PC-9 (cell line): ENCODE measurements at regions not wholly inside any gene's neighbourhood (a gene's known extent, or its start where the extent isn't known, plus 50 kb on each side); places are given as distances from the start of the nearest gene placed in this dataset.

Source experiments
- BruUV-seq: library from RNA; stranded (reverse); fragments of 400-500 nt; replicated peaks from 2 replicates; lab custom pipeline; 2021; lab: Mats Ljungman, UMichigan
- CTCF ChIA-PET: fragments of 300-600 bp; sonication (Branson Sonifier 250); formaldehyde crosslinking; loops from one replicate; lab custom pipeline; 2022; ENCODE audit warnings: antibody characterized with exemption; lab: Charles Lee
- POLR2A ChIA-PET: fragments of 300-600 bp; sonication (Branson Sonifier 250); formaldehyde crosslinking; loops from one replicate; lab custom pipeline; 2022; ENCODE audit warnings: antibody characterized with exemption; ENCODE audit not compliant: unreplicated experiment; lab: Charles Lee
- DNase-seq, 2 experiments: peaks; one replicate each; pipeline versions ENCODE4 v3.0.0 to v3.0.0-alpha.2; 2015 to 2022; ENCODE audit warnings: mixed read lengths in 1 of 2
- H2AFZ ChIP-seq: fragments of 200-600 bp; sonication (generic); 2 replicates; pipeline ENCODE4 v1.8.1; 2017; ENCODE audit warnings: antibody characterized with exemption
- H3F3A ChIP-seq: fragments of 200-600 bp; sonication (generic); 2 replicates; pipeline ENCODE4 v1.8.1; 2017; ENCODE audit warnings: antibody characterized with exemption, mild to moderate bottlenecking, low read depth; ENCODE audit not compliant: insufficient read depth
- H3K27ac ChIP-seq: fragments of 200-600 bp; sonication (generic); 2 replicates; pipeline ENCODE4 v1.6.1; 2016; ENCODE audit warnings: mixed run types
- H3K27me3 ChIP-seq: fragments of 200-600 bp; sonication (generic); 2 replicates; pipeline ENCODE4 v1.6.1; 2016; ENCODE audit warnings: low read depth, mixed run types; ENCODE audit not compliant: insufficient read depth
- H3K36me3 ChIP-seq: fragments of 200-600 bp; sonication (generic); 2 replicates; pipeline ENCODE4 v1.6.1; 2016; ENCODE audit warnings: low read depth, mixed run types
- H3K4me1 ChIP-seq: fragments of 200-600 bp; sonication (generic); replicated peaks from 2 replicates; pipeline ENCODE4 v1.6.1; 2016; ENCODE audit warnings: mixed run types; ENCODE audit not compliant: insufficient read depth
- H3K4me2 ChIP-seq: fragments of 200-600 bp; sonication (generic); 2 replicates; pipeline ENCODE4 v1.6.1; 2017; ENCODE audit warnings: mixed run types
- H3K4me3 ChIP-seq: fragments of 200-600 bp; sonication (generic); 2 replicates; pipeline ENCODE4 v1.6.1; 2016; ENCODE audit warnings: mixed run types
- H3K79me2 ChIP-seq: fragments of 200-600 bp; sonication (generic); 2 replicates; pipeline ENCODE4 v1.6.1; 2017; ENCODE audit warnings: low read depth, mixed run types
- H3K9me2 ChIP-seq: fragments of 200-600 bp; sonication (generic); 2 replicates; pipeline ENCODE4 v1.8.1; 2017; ENCODE audit warnings: mild to moderate bottlenecking; ENCODE audit not compliant: insufficient read depth
- H3K9me3 ChIP-seq: fragments of 200-600 bp; sonication (generic); 2 replicates; pipeline ENCODE4 v1.8.1; 2016; ENCODE audit warnings: low read depth; ENCODE audit not compliant: insufficient read depth
- H4K20me1 ChIP-seq: fragments of 200-600 bp; sonication (generic); 2 replicates; pipeline ENCODE4 v1.8.1; 2017; ENCODE audit not compliant: insufficient read depth
- CTCF ChIP-seq: fragments of 200-600 bp; sonication (generic); conservative IDR thresholded peaks from 2 replicates; pipeline ENCODE4 v1.6.1; 2017; ENCODE audit warnings: mixed run types, antibody characterized with exemption, mild to moderate bottlenecking, moderate library complexity
- EZH2 ChIP-seq: fragments of 200-600 bp; sonication (generic); IDR thresholded peaks from 2 replicates; pipeline ENCODE4 v1.8.0; 2017; ENCODE audit warnings: antibody characterized with exemption, low read depth
- intact Hi-C: fragments of 100-400 bp; cut with micrococcal nuclease; formaldehyde crosslinking; loops from one replicate; pipeline ENCODE4 v1.10.0; 2022; ENCODE audit not compliant: unreplicated experiment

- CTCF ChIA-PET: no interaction called here
Observed at GRCh38 chr17:14959106-14959648, 305.9 kb downstream of the PMP22 start.

GRCh38 chr17:14953405-14953804 lies 311.7 kb downstream of the PMP22 start:
- BruUV-seq: no TSS peak
- H3F3A ChIP-seq: no peaks in the 10 kb centered on the region
- TF ChIP-seq CTCF: no peak

More at GRCh38 chr17:14959106-14959648, 305.9 kb downstream of the PMP22 start:
- Histone ChIP-seq H3K27me3 (no peaks in the 10 kb centered on the region), H4K20me1 (no peaks in the 10 kb centered on the region), H3K9me2 (no peaks in the 10 kb centered on the region), H3K36me3 (no peaks in the 10 kb centered on the region), H3K4me1 (no peaks in the 10 kb centered on the region), H3K79me2 (no peaks in the 10 kb centered on the region), H2AFZ (no peak overlapping the region), H3F3A (no peaks in the 10 kb centered on the region), H3K27ac (no peak overlapping the region), H3K9me3 (no peaks in the 10 kb centered on the region), H3K4me3 (no peak overlapping the region), H3K4me2 (no peak overlapping the region)
- BruUV-seq: no TSS peak
- no peak for DNase-seq
- TF ChIP-seq EZH2 (no peak), CTCF (no peak)
- intact Hi-C loops: no loop called here
- POLR2A ChIA-PET: no interaction called here

GRCh38 chr17:14950686-14951085 lies 314.4 kb downstream of the PMP22 start:
- no peak overlapping the region for H2AFZ ChIP-seq
- BruUV-seq: no TSS peak
- H3K9me2 ChIP-seq: no peaks in the 10 kb centered on the region
- no peak for DNase-seq
- no peaks in the 10 kb centered on the region for H3K9me3 ChIP-seq
- no peak for TF ChIP-seq CTCF
- no peak for TF ChIP-seq EZH2
- H4K20me1 ChIP-seq: no peaks in the 10 kb centered on the region
- H3K79me2 ChIP-seq: no peaks in the 10 kb centered on the region
- POLR2A ChIA-PET: no interaction called here
- intact Hi-C loops: no loop called here
- no peak overlapping the region for H3K4me3 ChIP-seq
- no peaks in the 10 kb centered on the region for H3K27me3 ChIP-seq
- no peaks in the 10 kb centered on the region for H3F3A ChIP-seq
- CTCF ChIA-PET: no interaction called here
- no peak overlapping the region for H3K27ac ChIP-seq
- no peaks in the 10 kb centered on the region for H3K36me3 ChIP-seq
- no peak overlapping the region for H3K4me2 ChIP-seq
- H3K4me1 ChIP-seq: no peaks in the 10 kb centered on the region

More at GRCh38 chr17:14953405-14953804, 311.7 kb downstream of the PMP22 start:
- Histone ChIP-seq H3K27me3 (no peaks in the 10 kb centered on the region), H3K9me2 (no peaks in the 10 kb centered on the region), H3K4me3 (no peak overlapping the region), H2AFZ (no peak overlapping the region), H3K4me1 (no peaks in the 10 kb centered on the region), H3K79me2 (no peaks in the 10 kb centered on the region), H3K36me3 (no peaks in the 10 kb centered on the region), H4K20me1 (no peaks in the 10 kb centered on the region), H3K9me3 (no peaks in the 10 kb centered on the region), H3K27ac (no peak overlapping the region), H3K4me2 (no peak overlapping the region)
- intact Hi-C loops: no loop called here
- ChIA-PET CTCF (no interaction called here), POLR2A (no interaction called here)
- no peak for DNase-seq
